Neuronal stem cell (in vitro differentiated cells): ENCODE measurements at regions not wholly inside any gene's neighbourhood (a gene's known extent, or its start where the extent isn't known, plus 50 kb on each side); places are given as distances from the start of the nearest gene placed in this dataset.

Source experiments
- DNase-seq: peaks from one replicate; pipeline ENCODE4 v3.0.0-alpha.2; 2013; ENCODE audit warnings: low spot score
- H2AFZ ChIP-seq: one replicate; pipeline ENCODE4 v1.6.1; 2013; ENCODE audit warnings: mild to moderate bottlenecking, low read length, inconsistent platforms
- H2AK5ac ChIP-seq: 2 replicates; pipeline ENCODE4 v1.6.1; 2013; ENCODE audit warnings: low read depth, mild to moderate bottlenecking, inconsistent platforms, low read length, moderate library complexity, mixed read lengths
- H2BK120ac ChIP-seq: 2 replicates; pipeline ENCODE4 v1.6.1; 2013; ENCODE audit warnings: low read depth, mild to moderate bottlenecking, inconsistent platforms, low read length, moderate library complexity, mixed read lengths
- H2BK12ac ChIP-seq: one replicate; pipeline ENCODE4 v1.6.1; 2013; ENCODE audit warnings: low read length, inconsistent platforms
- H2BK15ac ChIP-seq: 2 replicates; pipeline ENCODE4 v1.6.1; 2013; ENCODE audit warnings: mild to moderate bottlenecking, low read length, inconsistent platforms, mixed read lengths
- H2BK5ac ChIP-seq: one replicate; pipeline ENCODE4 v1.6.1; 2013; ENCODE audit warnings: inconsistent platforms, mild to moderate bottlenecking, low read length, moderate library complexity
- H3K14ac ChIP-seq: one replicate; pipeline ENCODE4 v1.6.1; 2013; ENCODE audit warnings: low read length, inconsistent platforms
- H3K18ac ChIP-seq: 2 replicates; pipeline ENCODE4 v1.6.1; 2013; ENCODE audit warnings: low read length, inconsistent platforms
- H3K23ac ChIP-seq: 2 replicates; pipeline ENCODE4 v1.6.1; 2013; ENCODE audit warnings: low read depth, mild to moderate bottlenecking, mixed read lengths, low read length, inconsistent platforms; ENCODE audit not compliant: poor library complexity
- H3K27ac ChIP-seq: replicated peaks from 3 replicates; pipeline ENCODE4 v1.5.1; 2013; ENCODE audit warnings: low read length, inconsistent platforms
- H3K27me3 ChIP-seq, 3 experiments: 2 replicates each; pipeline ENCODE4 v1.6.1; 2013; ENCODE audit warnings: low read length in 3 of 3, mild to moderate bottlenecking in 2 of 3, inconsistent platforms in 1 of 3, low read depth in 1 of 3, mixed read lengths in 1 of 3, moderate library complexity in 1 of 3; ENCODE audit not compliant: control insufficient read depth in 3 of 3, insufficient read depth in 3 of 3
- H3K36me3 ChIP-seq, 2 donors: replicated peaks in 1 of 2; 2 replicates each; pipeline ENCODE4 v1.6.1; 2013; ENCODE audit warnings: low read length in 2 of 2; ENCODE audit not compliant: control insufficient read depth in 2 of 2, insufficient read depth in 2 of 2
- H3K4ac ChIP-seq: 2 replicates; pipeline ENCODE4 v1.6.1; 2013; ENCODE audit warnings: inconsistent platforms, mild to moderate bottlenecking, low read length, moderate library complexity
- H3K4me1 ChIP-seq, 2 donors: 1 replicate in 1 of 2; 2 replicates in 1 of 2; pipeline ENCODE4 v1.6.1; 2013; ENCODE audit warnings: low read length in 2 of 2, low read depth in 1 of 2; ENCODE audit not compliant: control insufficient read depth in 2 of 2, insufficient read depth in 1 of 2
- H3K4me2 ChIP-seq: one replicate; pipeline ENCODE4 v1.6.1; 2013; ENCODE audit warnings: mild to moderate bottlenecking, low read length, inconsistent platforms; ENCODE audit not compliant: insufficient read depth, poor library complexity, severe bottlenecking
- H3K4me3 ChIP-seq, 2 donors: 2 replicates each; pipeline ENCODE4 v1.5.1; 2013; ENCODE audit warnings: low read length in 2 of 2, mild to moderate bottlenecking in 2 of 2, inconsistent platforms in 1 of 2, moderate library complexity in 1 of 2
- H3K79me1 ChIP-seq: one replicate; pipeline ENCODE4 v1.6.1; 2013; ENCODE audit warnings: low read depth, mild to moderate bottlenecking, inconsistent platforms, low read length, moderate library complexity
- H3K9ac ChIP-seq: one replicate; pipeline ENCODE4 v1.6.1; 2013; ENCODE audit warnings: mild to moderate bottlenecking, low read depth, low read length, inconsistent platforms; ENCODE audit not compliant: poor library complexity
- H3K9me3 ChIP-seq, 2 donors: replicated peaks in 1 of 2; 2 replicates each; pipeline versions ENCODE3 to v1.6.1; 2013; ENCODE audit warnings: low read length in 2 of 2, mild to moderate bottlenecking in 2 of 2, inconsistent platforms in 1 of 2, low read depth in 1 of 2, mixed read lengths in 1 of 2, moderate library complexity in 1 of 2; ENCODE audit not compliant: control insufficient read depth in 2 of 2, insufficient read depth in 1 of 2
- H4K8ac ChIP-seq: one replicate; pipeline ENCODE4 v1.6.1; 2013; ENCODE audit warnings: low read depth, mild to moderate bottlenecking, inconsistent platforms, low read length, moderate library complexity
- H4K91ac ChIP-seq: one replicate; pipeline ENCODE4 v1.6.1; 2013; ENCODE audit warnings: low read length, low read depth, mild to moderate bottlenecking, inconsistent platforms; ENCODE audit not compliant: poor library complexity
- WGBS, 2 donors: extraction: QIAGEN DNeasy Blood & Tissue Kit; methylation state at CpG; one replicate each; pipeline ENCODE4 v1.1.7; 2013; ENCODE audit warnings: missing lambda C conversion rate in 2 of 2, mixed read lengths in 1 of 2; ENCODE audit not compliant: insufficient read length in 2 of 2, insufficient replicate concordance in 1 of 2; ENCODE audit errors: extremely low coverage in 2 of 2; 5-methylcytosine and 5-hydroxymethylcytosine counted together

- Histone ChIP-seq H3K27ac (no peak overlapping the region), H2AK5ac (no peak overlapping the region), H3K79me1 (no peaks in the 10 kb centered on the region), H2AFZ (no peak overlapping the region), H4K91ac (no peak overlapping the region), H3K9ac (no peak overlapping the region), H3K4me1 (no peaks in the 10 kb centered on the region), H2BK5ac (no peak overlapping the region), H4K8ac (no peak overlapping the region), H3K23ac (no peak overlapping the region), H2BK12ac (no peak overlapping the region), H3K14ac (no peak overlapping the region), H3K4me3 (no peak overlapping the region), H3K4me2 (no peak overlapping the region), H3K9me3 (no peaks in the 10 kb centered on the region), H2BK15ac (no peak overlapping the region), H3K36me3 (no peaks in the 10 kb centered on the region), H2BK120ac (no peak overlapping the region), H3K4ac (no peak overlapping the region), H3K27me3 (no peaks in the 10 kb centered on the region), H3K18ac (no peak overlapping the region)
- WGBS, 2 donors: no CpG with 5 or more reads among the region's 4 CpGs
- no peak for DNase-seq
Measured at GRCh38 chr5:164097749-164098148, 592.3 kb downstream of the MAT2B start.

DNA sequence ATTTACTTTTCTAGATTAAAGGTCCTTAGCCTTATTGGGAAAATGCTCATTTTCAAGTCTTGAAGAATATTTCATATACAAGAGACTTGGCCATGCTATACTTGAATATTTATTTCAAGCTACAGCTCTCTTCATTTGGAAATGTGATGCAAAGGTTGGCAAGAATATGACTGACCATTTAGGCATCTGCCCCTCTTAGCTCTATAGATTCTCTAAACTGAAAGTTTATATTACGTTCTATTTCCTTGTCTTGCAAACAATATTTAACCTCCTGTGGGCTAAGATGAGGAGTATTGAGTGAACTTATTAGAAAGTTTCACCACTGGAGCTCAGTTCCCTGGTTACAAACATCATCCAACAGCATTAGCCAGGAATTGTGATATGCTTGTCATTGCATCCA, 593.1 kb downstream of the MAT2B start:
- no peaks in the 10 kb centered on the region for H3K27me3 ChIP-seq
- H4K8ac ChIP-seq: no peak overlapping the region
- H3K18ac ChIP-seq: no peak overlapping the region
- no peak overlapping the region for H2BK15ac ChIP-seq
- no peak overlapping the region for H3K23ac ChIP-seq
- H3K4me1 ChIP-seq: no peaks in the 10 kb centered on the region
- no peak for DNase-seq
- no CpG with 5 or more reads among the region's 1 CpG for WGBS, 2 donors
- no peak overlapping the region for H2BK12ac ChIP-seq
- H2BK120ac ChIP-seq: no peak overlapping the region
- H3K36me3 ChIP-seq: no peaks in the 10 kb centered on the region
- no peak overlapping the region for H3K14ac ChIP-seq
- no peak overlapping the region for H4K91ac ChIP-seq
- no peak overlapping the region for H3K27ac ChIP-seq
- no peak overlapping the region for H3K4ac ChIP-seq
- H3K9me3 ChIP-seq: no peaks in the 10 kb centered on the region
- H3K4me3 ChIP-seq: no peak overlapping the region
- no peak overlapping the region for H2BK5ac ChIP-seq
- no peak overlapping the region for H3K4me2 ChIP-seq
- no peak overlapping the region for H2AFZ ChIP-seq
- no peak overlapping the region for H3K9ac ChIP-seq
- H2AK5ac ChIP-seq: no peak overlapping the region
- H3K79me1 ChIP-seq: no peaks in the 10 kb centered on the region

GRCh38 chr5:164098979-164099378, 593.6 kb downstream of the MAT2B start:
- Histone ChIP-seq H2BK120ac (no peak overlapping the region), H3K14ac (no peak overlapping the region), H3K23ac (no peak overlapping the region), H2BK12ac (no peak overlapping the region), H3K4me1 (no peaks in the 10 kb centered on the region), H3K9me3 (no peaks in the 10 kb centered on the region), H2AFZ (no peak overlapping the region), H3K36me3 (no peaks in the 10 kb centered on the region), H3K79me1 (no peaks in the 10 kb centered on the region), H3K27me3 (no peaks in the 10 kb centered on the region), H3K18ac (no peak overlapping the region), H4K8ac (no peak overlapping the region), H3K4me3 (no peak overlapping the region), H3K9ac (no peak overlapping the region), H3K4me2 (no peak overlapping the region), H4K91ac (no peak overlapping the region), H2BK15ac (no peak overlapping the region), H2AK5ac (no peak overlapping the region), H2BK5ac (no peak overlapping the region), H3K4ac (no peak overlapping the region), H3K27ac (no peak overlapping the region)
- DNase-seq: no peak
- no CpG with 5 or more reads among the region's 6 CpGs for WGBS, 2 donors

DNA sequence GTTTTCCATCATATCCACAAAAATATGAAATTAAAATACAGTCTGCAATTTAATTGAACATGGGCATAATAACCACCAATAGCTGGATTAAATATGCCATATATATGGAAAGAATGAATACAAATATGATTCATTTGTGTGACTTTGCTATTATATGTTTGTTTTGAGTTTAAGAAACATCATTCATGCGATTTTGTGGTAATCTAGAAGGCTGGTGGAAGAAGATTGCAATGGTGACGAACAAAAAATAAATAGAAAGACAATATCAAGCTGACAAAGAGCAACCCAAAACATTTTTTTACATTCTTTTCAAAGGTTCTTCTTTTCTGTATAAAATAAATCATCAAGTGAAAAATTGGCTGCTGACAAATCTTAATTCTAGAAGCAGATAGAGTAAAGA, 610.0 kb downstream of the MAT2B start:
- no CpG with 5 or more reads among the region's 2 CpGs for WGBS, 2 donors
- Histone ChIP-seq H3K14ac (no peak overlapping the region), H2AFZ (no peak overlapping the region), H2AK5ac (no peak overlapping the region), H4K8ac (no peak overlapping the region), H3K4me2 (no peak overlapping the region), H2BK5ac (no peak overlapping the region), H3K4ac (no peak overlapping the region), H3K23ac (no peak overlapping the region), H3K36me3 (no peaks in the 10 kb centered on the region), H4K91ac (no peak overlapping the region), H3K27ac (no peak overlapping the region), H3K79me1 (no peaks in the 10 kb centered on the region), H3K18ac (no peak overlapping the region), H3K27me3 (no peaks in the 10 kb centered on the region), H2BK15ac (no peak overlapping the region), H3K9ac (no peak overlapping the region), H3K4me3 (no peak overlapping the region), H3K9me3 (peaks cover 0 to 3% of the 10 kb centered on the region in 2 donors), H3K4me1 (peaks cover 0 to 4% of the 10 kb centered on the region in 2 donors), H2BK12ac (no peak overlapping the region), H2BK120ac (no peak overlapping the region)
- no peak for DNase-seq
